Esophagus squamous epithelium (tissue), 4 donors: ENCODE measurements at regions not wholly inside any gene's neighbourhood (a gene's known extent, or its start where the extent isn't known, plus 50 kb on each side); places are given as distances from the start of the nearest gene placed in this dataset.

ENCODE experiments used
- POLR2A ChIP-seq, 4 donors: fragments of 450-650 bp; IDR thresholded peaks; one replicate each; pipeline ENCODE4 v1.6.1; 2017; ENCODE audit warnings: antibody characterized with exemption in 4 of 4, mild to moderate bottlenecking in 4 of 4, moderate library complexity in 3 of 4
- TF ChIP-seq, protein P1 (sequence below), 6 experiments: fragments of 450-650 bp in 4 of 6; fragments of 200-600 bp in 2 of 6; sonication (generic) in 2 of 6; IDR thresholded peaks; one replicate each; pipeline ENCODE4 v1.5.1; 2016 to 2019; ENCODE audit warnings: antibody characterized with exemption in 6 of 6, mild to moderate bottlenecking in 4 of 6, moderate library complexity in 4 of 6

DNA sequence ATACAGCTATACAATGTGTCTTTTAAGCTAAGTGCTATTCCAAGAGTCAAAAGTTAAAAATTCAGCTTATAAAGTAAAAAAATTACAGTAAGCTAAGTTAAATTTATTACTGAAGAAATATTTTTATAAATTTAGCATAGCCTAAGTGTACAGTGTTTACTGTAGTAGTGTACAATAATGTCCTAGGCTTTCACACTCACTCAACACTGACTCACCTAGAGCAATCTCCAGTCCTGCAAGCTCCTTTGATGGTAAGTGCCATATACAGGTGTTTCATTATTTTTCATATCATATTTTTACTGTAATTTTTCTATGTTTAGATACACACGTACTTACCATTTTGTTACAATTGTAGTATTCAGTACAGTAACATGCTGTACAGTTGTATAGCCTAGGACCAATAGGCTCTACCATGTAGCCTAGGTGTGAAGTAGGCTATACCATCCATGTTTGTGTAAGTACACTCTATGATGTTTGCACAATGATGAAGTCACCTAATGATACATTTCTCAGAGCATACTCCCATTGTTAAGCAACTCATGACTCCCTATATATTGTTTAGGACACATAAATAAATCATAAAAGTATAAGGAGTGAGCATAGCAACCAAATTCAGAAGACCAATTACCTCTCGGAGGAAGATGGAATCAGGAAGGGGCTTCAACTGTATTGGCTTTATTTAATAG lies 165.1 kb upstream of the SLC30A5 start:
- TF ChIP-seq, protein P1, sequence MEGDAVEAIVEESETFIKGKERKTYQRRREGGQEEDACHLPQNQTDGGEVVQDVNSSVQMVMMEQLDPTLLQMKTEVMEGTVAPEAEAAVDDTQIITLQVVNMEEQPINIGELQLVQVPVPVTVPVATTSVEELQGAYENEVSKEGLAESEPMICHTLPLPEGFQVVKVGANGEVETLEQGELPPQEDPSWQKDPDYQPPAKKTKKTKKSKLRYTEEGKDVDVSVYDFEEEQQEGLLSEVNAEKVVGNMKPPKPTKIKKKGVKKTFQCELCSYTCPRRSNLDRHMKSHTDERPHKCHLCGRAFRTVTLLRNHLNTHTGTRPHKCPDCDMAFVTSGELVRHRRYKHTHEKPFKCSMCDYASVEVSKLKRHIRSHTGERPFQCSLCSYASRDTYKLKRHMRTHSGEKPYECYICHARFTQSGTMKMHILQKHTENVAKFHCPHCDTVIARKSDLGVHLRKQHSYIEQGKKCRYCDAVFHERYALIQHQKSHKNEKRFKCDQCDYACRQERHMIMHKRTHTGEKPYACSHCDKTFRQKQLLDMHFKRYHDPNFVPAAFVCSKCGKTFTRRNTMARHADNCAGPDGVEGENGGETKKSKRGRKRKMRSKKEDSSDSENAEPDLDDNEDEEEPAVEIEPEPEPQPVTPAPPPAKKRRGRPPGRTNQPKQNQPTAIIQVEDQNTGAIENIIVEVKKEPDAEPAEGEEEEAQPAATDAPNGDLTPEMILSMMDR (IDR thresholded peaks at IDR 0.05): no peak
- no peak for TF ChIP-seq POLR2A (IDR thresholded peaks at IDR 0.05)
